Astrocyte (in vitro differentiated cells and primary cell): ENCODE measurements at regions not wholly inside any gene's neighbourhood (a gene's known extent, or its start where the extent isn't known, plus 50 kb on each side); places are given as distances from the start of the nearest gene placed in this dataset.

Experiments used
- DNase-seq: peaks from one replicate; pipeline ENCODE4 v3.0.0-alpha.2; 2010; ENCODE audit warnings: low read depth
- FAIRE-seq: peaks from 2 replicates; lab custom pipeline; 2011; peaks lifted over from hg19 to GRCh38; lab: Jason Lieb, UNC
- H2AFZ ChIP-seq: 2 replicates; pipeline ENCODE4 v1.6.0; 2012; ENCODE audit warnings: low read depth, low read length, inconsistent platforms
- H3K27ac ChIP-seq: 2 replicates; pipeline ENCODE4 v1.5.1; 2011; ENCODE audit warnings: low read depth, low read length, inconsistent platforms
- H3K27me3 ChIP-seq: 2 replicates; pipeline ENCODE4 v1.6.0; 2011; ENCODE audit warnings: low read length, inconsistent platforms; ENCODE audit not compliant: insufficient read depth
- H3K36me3 ChIP-seq: 2 replicates; pipeline ENCODE4 v1.5.1; 2011; ENCODE audit warnings: low read length, inconsistent platforms; ENCODE audit not compliant: insufficient read depth
- H3K4me1 ChIP-seq: 2 replicates; pipeline ENCODE4 v1.5.1; 2011; ENCODE audit warnings: low read length, inconsistent platforms; ENCODE audit not compliant: insufficient read depth
- H3K4me2 ChIP-seq: 2 replicates; pipeline ENCODE4 v1.6.0; 2012; ENCODE audit warnings: low read length, inconsistent platforms
- H3K4me3 ChIP-seq: 2 replicates; pipeline ENCODE4 v1.5.1; 2011; ENCODE audit warnings: low read depth, mild to moderate bottlenecking, low read length, inconsistent platforms; ENCODE audit not compliant: insufficient read depth
- H3K79me2 ChIP-seq: 2 replicates; pipeline ENCODE4 v1.6.0; 2012; ENCODE audit warnings: mild to moderate bottlenecking, low read length, inconsistent platforms; ENCODE audit not compliant: insufficient read depth
- H3K9ac ChIP-seq: 2 replicates; pipeline ENCODE4 v1.6.0; 2012; ENCODE audit warnings: mild to moderate bottlenecking, low read length, inconsistent platforms
- H3K9me3 ChIP-seq: 2 replicates; pipeline ENCODE4 v1.5.1; 2012; ENCODE audit warnings: low read depth, mild to moderate bottlenecking, low read length, inconsistent platforms; ENCODE audit not compliant: insufficient read depth
- H4K20me1 ChIP-seq: 2 replicates; pipeline ENCODE4 v1.6.0; 2012; ENCODE audit warnings: low read length, inconsistent platforms; ENCODE audit not compliant: insufficient read depth
- H3K27ac Mint-ChIP-seq: one replicate; pipeline ENCODE4 v1.8.0; 2021; ENCODE audit warnings: mild to moderate bottlenecking, mixed read lengths; ENCODE audit not compliant: unreplicated experiment
- H3K27me3 Mint-ChIP-seq: one replicate; pipeline ENCODE4 v1.8.0; 2021; ENCODE audit warnings: low read depth, mixed read lengths; ENCODE audit not compliant: unreplicated experiment
- H3K36me3 Mint-ChIP-seq: one replicate; pipeline ENCODE4 v1.8.0; 2021; ENCODE audit warnings: low read depth, mixed read lengths; ENCODE audit not compliant: unreplicated experiment
- H3K4me1 Mint-ChIP-seq: one replicate; pipeline ENCODE4 v1.8.0; 2021; ENCODE audit warnings: low read depth, mixed read lengths; ENCODE audit not compliant: unreplicated experiment
- H3K4me3 Mint-ChIP-seq: one replicate; pipeline ENCODE4 v1.8.0; 2021; ENCODE audit warnings: mild to moderate bottlenecking, moderate library complexity, mixed read lengths; ENCODE audit not compliant: unreplicated experiment
- H3K9me3 Mint-ChIP-seq: one replicate; pipeline ENCODE4 v1.8.0; 2021; ENCODE audit warnings: mild to moderate bottlenecking, mixed read lengths; ENCODE audit not compliant: unreplicated experiment
- EZH2 ChIP-seq: IDR thresholded peaks from 2 replicates; pipeline ENCODE4 v1.6.1; 2012; ENCODE audit warnings: mild to moderate bottlenecking, low read length, inconsistent platforms; ENCODE audit not compliant: insufficient read depth
- TF ChIP-seq, protein P1 (sequence below): IDR thresholded peaks from 2 replicates; pipeline ENCODE4 v1.5.1; 2011; ENCODE audit warnings: low read depth, mild to moderate bottlenecking, inconsistent platforms, low read length, moderate library complexity; ENCODE audit not compliant: insufficient read depth

DNA sequence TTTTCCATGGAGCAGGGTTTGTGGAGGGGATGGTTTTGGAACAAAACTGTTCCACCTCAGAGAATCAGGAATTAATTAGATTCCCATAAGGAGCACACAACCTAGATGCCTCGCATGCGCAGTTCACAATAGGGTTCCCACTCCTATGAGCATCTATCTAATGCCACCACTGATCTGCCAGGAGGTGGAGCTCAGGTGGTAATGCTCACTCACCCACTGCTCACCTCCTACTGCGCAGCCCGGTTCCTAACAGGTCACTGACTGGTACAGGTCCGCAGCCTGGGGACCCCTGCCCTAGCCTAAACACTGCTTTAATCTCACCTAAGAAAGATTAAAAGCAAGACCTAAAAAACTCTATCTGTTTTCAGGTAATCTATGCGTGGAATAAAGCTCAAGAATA lies 553.0 kb downstream of the JRKL start:
- Histone ChIP-seq H3K4me2 (no peak overlapping the region), H3K4me1 (no peaks in the 10 kb centered on the region), H2AFZ (no peak overlapping the region), H3K27ac (no peak overlapping the region), H3K4me3 (no peak overlapping the region), H3K36me3 (no peaks in the 10 kb centered on the region), H3K9ac (no peak overlapping the region), H4K20me1 (no peaks in the 10 kb centered on the region), H3K9me3 (no peaks in the 10 kb centered on the region), H3K27me3 (no peaks in the 10 kb centered on the region), H3K79me2 (no peaks in the 10 kb centered on the region)
- no peak for TF ChIP-seq EZH2
- TF ChIP-seq, protein P1, sequence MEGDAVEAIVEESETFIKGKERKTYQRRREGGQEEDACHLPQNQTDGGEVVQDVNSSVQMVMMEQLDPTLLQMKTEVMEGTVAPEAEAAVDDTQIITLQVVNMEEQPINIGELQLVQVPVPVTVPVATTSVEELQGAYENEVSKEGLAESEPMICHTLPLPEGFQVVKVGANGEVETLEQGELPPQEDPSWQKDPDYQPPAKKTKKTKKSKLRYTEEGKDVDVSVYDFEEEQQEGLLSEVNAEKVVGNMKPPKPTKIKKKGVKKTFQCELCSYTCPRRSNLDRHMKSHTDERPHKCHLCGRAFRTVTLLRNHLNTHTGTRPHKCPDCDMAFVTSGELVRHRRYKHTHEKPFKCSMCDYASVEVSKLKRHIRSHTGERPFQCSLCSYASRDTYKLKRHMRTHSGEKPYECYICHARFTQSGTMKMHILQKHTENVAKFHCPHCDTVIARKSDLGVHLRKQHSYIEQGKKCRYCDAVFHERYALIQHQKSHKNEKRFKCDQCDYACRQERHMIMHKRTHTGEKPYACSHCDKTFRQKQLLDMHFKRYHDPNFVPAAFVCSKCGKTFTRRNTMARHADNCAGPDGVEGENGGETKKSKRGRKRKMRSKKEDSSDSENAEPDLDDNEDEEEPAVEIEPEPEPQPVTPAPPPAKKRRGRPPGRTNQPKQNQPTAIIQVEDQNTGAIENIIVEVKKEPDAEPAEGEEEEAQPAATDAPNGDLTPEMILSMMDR = no peak
- Mint-ChIP-seq H3K27ac (no peak overlapping the region), H3K9me3 (no peaks in the 10 kb centered on the region), H3K4me1 (no peaks in the 10 kb centered on the region), H3K36me3 (no peaks in the 10 kb centered on the region), H3K27me3 (no peaks in the 10 kb centered on the region), H3K4me3 (no peak overlapping the region)
- FAIRE-seq = no peak
- DNase-seq = no peak

DNA sequence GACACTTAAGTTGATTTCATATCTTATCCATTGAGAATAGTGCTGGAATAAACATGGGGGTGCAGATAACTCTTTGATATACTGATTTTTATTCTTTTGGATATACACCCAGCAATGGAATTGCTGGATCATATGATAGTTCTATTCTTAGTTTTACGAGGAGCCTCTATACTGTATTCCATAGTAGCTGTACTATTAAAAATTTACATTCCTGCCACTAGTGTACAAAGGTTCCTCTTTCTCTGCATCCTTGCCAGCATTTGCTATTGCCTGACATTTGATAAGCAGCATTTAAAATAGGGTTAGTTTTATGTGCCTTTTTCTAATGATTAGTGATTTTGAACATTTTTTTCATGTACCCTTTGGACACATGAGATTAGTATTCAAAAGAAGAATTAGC lies 554.2 kb downstream of the JRKL start:
- DNase-seq = no peak
- Histone ChIP-seq H2AFZ (no peak overlapping the region), H3K9ac (no peak overlapping the region), H3K4me2 (no peak overlapping the region), H3K4me3 (no peak overlapping the region), H3K9me3 (no peaks in the 10 kb centered on the region), H3K27me3 (no peaks in the 10 kb centered on the region), H3K36me3 (no peaks in the 10 kb centered on the region), H3K4me1 (no peaks in the 10 kb centered on the region), H3K27ac (no peak overlapping the region), H4K20me1 (no peaks in the 10 kb centered on the region), H3K79me2 (no peaks in the 10 kb centered on the region)
- Mint-ChIP-seq H3K27ac (no peak overlapping the region), H3K4me1 (no peaks in the 10 kb centered on the region), H3K27me3 (no peaks in the 10 kb centered on the region), H3K4me3 (no peak overlapping the region), H3K36me3 (no peaks in the 10 kb centered on the region), H3K9me3 (no peaks in the 10 kb centered on the region)
- no peak for TF ChIP-seq EZH2
- TF ChIP-seq, protein P1 = no peak
- FAIRE-seq = no peak

DNA sequence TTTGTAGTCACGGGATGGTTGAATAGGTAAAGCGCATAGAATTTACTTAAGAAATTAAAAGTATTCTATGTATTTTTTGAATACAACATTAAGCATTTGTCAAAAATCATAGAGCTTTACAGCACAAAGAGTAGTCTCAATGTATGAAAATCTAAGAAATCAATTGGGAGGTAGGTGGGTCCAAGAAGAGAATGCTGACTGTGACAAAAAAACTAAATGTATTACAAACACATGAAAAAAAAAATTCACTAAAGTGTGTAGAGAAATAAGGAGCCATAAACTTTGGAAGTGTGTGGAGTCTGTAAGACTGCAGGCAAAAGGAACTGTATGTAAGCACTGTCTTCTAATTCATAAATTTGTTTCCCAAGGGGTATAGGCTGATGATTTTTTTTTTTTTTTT lies 558.3 kb downstream of the JRKL start:
- Histone ChIP-seq H2AFZ (no peak overlapping the region), H3K36me3 (no peaks in the 10 kb centered on the region), H3K4me1 (no peaks in the 10 kb centered on the region), H3K4me2 (no peak overlapping the region), H4K20me1 (no peaks in the 10 kb centered on the region), H3K27me3 (no peaks in the 10 kb centered on the region), H3K79me2 (no peaks in the 10 kb centered on the region), H3K27ac (no peak overlapping the region), H3K9me3 (no peaks in the 10 kb centered on the region), H3K9ac (no peak overlapping the region), H3K4me3 (no peak overlapping the region)
- no peak overlapping the region for H3K4me3 Mint-ChIP-seq
- H3K9me3 Mint-ChIP-seq = no peaks in the 10 kb centered on the region
- H3K27me3 Mint-ChIP-seq = no peaks in the 10 kb centered on the region
- DNase-seq (no peak), FAIRE-seq (no peak)
- H3K36me3 Mint-ChIP-seq = no peaks in the 10 kb centered on the region
- no peaks in the 10 kb centered on the region for H3K4me1 Mint-ChIP-seq
- TF ChIP-seq, protein P1 = no peak
- TF ChIP-seq EZH2 = no peak
- H3K27ac Mint-ChIP-seq = no peak overlapping the region
